H9 (cell line): ENCODE measurements at regions not wholly inside any gene's neighbourhood (a gene's known extent, or its start where the extent isn't known, plus 50 kb on each side); places are given as distances from the start of the nearest gene placed in this dataset.

ENCODE experiments used
- DNase-seq: peaks from one replicate; pipeline ENCODE4 v3.0.0-alpha.2; 2017
- H2AFZ ChIP-seq: one replicate; pipeline ENCODE4 v1.6.1; 2013; ENCODE audit warnings: mild to moderate bottlenecking, low read length, control low read depth, moderate library complexity
- H2AK5ac ChIP-seq: 2 replicates; pipeline ENCODE4 v1.6.1; 2013; ENCODE audit warnings: low read length, control low read depth, mixed read lengths; ENCODE audit not compliant: insufficient read length
- H2BK120ac ChIP-seq: one replicate; pipeline ENCODE4 v1.6.1; 2013; ENCODE audit warnings: low read depth, mild to moderate bottlenecking, low read length, control low read depth, inconsistent platforms; ENCODE audit not compliant: poor library complexity, severe bottlenecking
- H2BK12ac ChIP-seq: 2 replicates; pipeline ENCODE4 v1.6.1; 2013; ENCODE audit warnings: low read length, control low read depth, mixed read lengths, low read depth; ENCODE audit not compliant: insufficient read length
- H2BK15ac ChIP-seq: 2 replicates; pipeline ENCODE4 v1.6.1; 2013; ENCODE audit warnings: low read depth, low read length, control low read depth
- H2BK20ac ChIP-seq: one replicate; pipeline ENCODE4 v1.6.1; 2013; ENCODE audit warnings: low read depth, mild to moderate bottlenecking, low read length, control low read depth, inconsistent platforms; ENCODE audit not compliant: poor library complexity, severe bottlenecking
- H2BK5ac ChIP-seq: 2 replicates; pipeline ENCODE4 v1.6.1; 2013; ENCODE audit warnings: low read length, control low read depth, mixed read lengths; ENCODE audit not compliant: insufficient read length
- H3K14ac ChIP-seq: 2 replicates; pipeline ENCODE4 v1.6.1; 2013; ENCODE audit warnings: low read length, control low read depth; ENCODE audit not compliant: insufficient read depth
- H3K18ac ChIP-seq: 2 replicates; pipeline ENCODE4 v1.6.1; 2013; ENCODE audit warnings: low read depth, mild to moderate bottlenecking, mixed read lengths, low read length, control low read depth; ENCODE audit not compliant: insufficient read length
- H3K23ac ChIP-seq: 2 replicates; pipeline ENCODE4 v1.6.1; 2013; ENCODE audit warnings: low read length, control low read depth, mixed read lengths, low read depth; ENCODE audit not compliant: insufficient read length
- H3K23me2 ChIP-seq: 2 replicates; pipeline ENCODE4 v1.6.1; 2013; ENCODE audit warnings: low read depth, mild to moderate bottlenecking, mixed read lengths, low read length, control low read depth; ENCODE audit not compliant: insufficient read length, poor library complexity, severe bottlenecking
- H3K27ac ChIP-seq: 2 replicates; pipeline ENCODE4 v1.5.1; 2013; ENCODE audit warnings: low read length, control low read depth, mixed read lengths, low read depth; ENCODE audit not compliant: insufficient read length
- H3K27me3 ChIP-seq: 2 replicates; pipeline ENCODE4 v1.6.1; 2013; ENCODE audit warnings: low read length, control low read depth, inconsistent platforms; ENCODE audit not compliant: insufficient read depth
- H3K4ac ChIP-seq: 2 replicates; pipeline ENCODE4 v1.6.1; 2013; ENCODE audit warnings: low read depth, mild to moderate bottlenecking, control low read depth, inconsistent platforms, low read length, moderate library complexity
- H3K4me1 ChIP-seq: 2 replicates; pipeline ENCODE4 v1.6.1; 2013; ENCODE audit warnings: low read length, control low read depth, inconsistent platforms; ENCODE audit not compliant: insufficient read depth
- H3K4me2 ChIP-seq: 2 replicates; pipeline ENCODE4 v1.6.1; 2013; ENCODE audit warnings: low read length, control low read depth, mixed read lengths; ENCODE audit not compliant: insufficient read length, insufficient read depth
- H3K56ac ChIP-seq: 2 replicates; pipeline ENCODE4 v1.6.1; 2013; ENCODE audit warnings: low read depth, mild to moderate bottlenecking, mixed read lengths, low read length, control low read depth; ENCODE audit not compliant: insufficient read length
- H3K79me1 ChIP-seq: 2 replicates; pipeline ENCODE4 v1.6.1; 2013; ENCODE audit warnings: low read depth, mild to moderate bottlenecking, moderate library complexity, low read length, control low read depth, inconsistent platforms; ENCODE audit not compliant: insufficient read depth, poor library complexity, severe bottlenecking
- H3K79me2 ChIP-seq: 2 replicates; pipeline ENCODE4 v1.6.1; 2013; ENCODE audit warnings: low read length, control low read depth, inconsistent platforms; ENCODE audit not compliant: insufficient read depth
- H3K9ac ChIP-seq: 2 replicates; pipeline ENCODE4 v1.6.1; 2013; ENCODE audit warnings: low read length, control low read depth, mixed read lengths; ENCODE audit not compliant: insufficient read length; ENCODE audit errors: extremely low read depth
- H3K9me3 ChIP-seq: one replicate; pipeline ENCODE4 v1.6.1; 2013; ENCODE audit warnings: low read depth, low read length, inconsistent platforms; ENCODE audit not compliant: control insufficient read depth
- H3T11ph ChIP-seq: one replicate; pipeline ENCODE4 v1.6.1; 2013; ENCODE audit warnings: mild to moderate bottlenecking, low read length, control low read depth, inconsistent platforms
- H4K20me1 ChIP-seq: one replicate; pipeline ENCODE4 v1.6.1; 2013; ENCODE audit not compliant: control insufficient read depth, insufficient read length, insufficient read depth
- H4K5ac ChIP-seq: 2 replicates; pipeline ENCODE4 v1.6.1; 2013; ENCODE audit warnings: low read depth, mild to moderate bottlenecking, mixed read lengths, low read length, control low read depth; ENCODE audit not compliant: insufficient read length
- H4K8ac ChIP-seq: replicated peaks from 2 replicates; pipeline ENCODE4 v1.6.1; 2013; ENCODE audit warnings: low read length, control low read depth, mixed read lengths, low read depth; ENCODE audit not compliant: insufficient read length
- H4K91ac ChIP-seq: 2 replicates; pipeline ENCODE4 v1.6.1; 2013; ENCODE audit warnings: low read depth, mild to moderate bottlenecking, moderate library complexity, mixed read lengths, low read length, control low read depth; ENCODE audit not compliant: insufficient read length
- H3K27ac Mint-ChIP-seq, 3 experiments: 2 replicates in 2 of 3; 3 replicates in 1 of 3; pipeline ENCODE4 v1.8.0; 2020 to 2021; ENCODE audit warnings: mixed read lengths in 3 of 3, mild to moderate bottlenecking in 1 of 3, moderate library complexity in 1 of 3
- H3K27me3 Mint-ChIP-seq: 2 replicates; pipeline ENCODE4 v1.8.0; 2021; ENCODE audit warnings: low read depth, mild to moderate bottlenecking, moderate library complexity, mixed read lengths
- H3K36me3 Mint-ChIP-seq, 3 experiments: 2 replicates in 2 of 3; 3 replicates in 1 of 3; pipeline ENCODE4 v1.8.0; 2020 to 2021; ENCODE audit warnings: low read depth in 3 of 3, mixed read lengths in 3 of 3; ENCODE audit not compliant: insufficient read depth in 1 of 3
- H3K4me1 Mint-ChIP-seq, 2 experiments: 2 replicates each; pipeline ENCODE4 v1.8.0; 2020; ENCODE audit warnings: mixed read lengths in 2 of 2
- H3K4me3 Mint-ChIP-seq, 2 experiments: 2 replicates in 1 of 2; 3 replicates in 1 of 2; pipeline ENCODE4 v1.8.0; 2020 to 2021; ENCODE audit warnings: mild to moderate bottlenecking in 2 of 2, mixed read lengths in 2 of 2, moderate library complexity in 1 of 2
- H3K9me3 Mint-ChIP-seq, 2 experiments: 2 replicates in 1 of 2; 3 replicates in 1 of 2; pipeline ENCODE4 v1.8.0; 2020; ENCODE audit warnings: mild to moderate bottlenecking in 2 of 2, mixed read lengths in 2 of 2, moderate library complexity in 1 of 2
- WGBS: extraction: QIAGEN DNeasy Blood & Tissue Kit; methylation state at CpG from one replicate; pipeline ENCODE4 v1.1.7; 2013; ENCODE audit warnings: missing lambda C conversion rate, low lambda C conversion rate, mixed read lengths; ENCODE audit not compliant: insufficient read length; ENCODE audit errors: extremely low coverage; 5-methylcytosine and 5-hydroxymethylcytosine counted together
- TF ChIP-seq, protein P1 (sequence below): fragments of 200-600 bp; sonication (generic); conservative IDR thresholded peaks from 3 replicates; pipeline ENCODE4 v1.8.0; 2021; ENCODE audit warnings: antibody characterized with exemption, mild to moderate bottlenecking

DNA sequence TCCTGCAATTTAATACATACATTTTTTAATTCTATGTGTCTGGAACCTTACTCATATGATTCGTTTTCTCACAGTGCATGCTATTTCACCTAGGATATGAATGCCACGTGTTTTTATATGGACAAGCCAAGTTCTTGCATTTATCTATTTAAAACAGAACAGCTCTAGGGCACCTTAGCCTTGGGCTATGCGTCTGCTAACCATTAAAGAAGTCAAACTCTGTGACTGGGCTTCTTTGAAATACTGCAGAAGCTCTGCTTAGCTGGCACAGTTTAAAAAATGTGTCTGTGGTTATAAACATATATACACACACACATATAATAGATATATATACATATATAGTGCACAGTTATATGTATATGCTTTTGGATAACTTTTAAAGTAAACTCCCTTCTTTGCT, 890.8 kb upstream of the KLHL29 start:
- H4K20me1 ChIP-seq = no peaks in the 10 kb centered on the region
- no peak for DNase-seq
- no peaks in the 10 kb centered on the region for H3K79me2 ChIP-seq
- H3T11ph ChIP-seq = no peak overlapping the region
- no peak overlapping the region for H2AFZ ChIP-seq
- H3K9ac ChIP-seq = no peak overlapping the region
- no peaks in the 10 kb centered on the region for H3K4me1 ChIP-seq
- H3K56ac ChIP-seq = no peak overlapping the region
- H3K79me1 ChIP-seq = no peaks in the 10 kb centered on the region
- WGBS = no CpG with 5 or more reads among the region's 3 CpGs
- H3K23me2 ChIP-seq = no peaks in the 10 kb centered on the region
- H3K23ac ChIP-seq = no peak overlapping the region
- no peak overlapping the region for H2BK20ac ChIP-seq
- no peak overlapping the region for H2BK120ac ChIP-seq
- no peak overlapping the region for H3K4me2 ChIP-seq
- no peak overlapping the region for H3K27ac Mint-ChIP-seq
- H3K4me3 Mint-ChIP-seq = no peak overlapping the region
- no peak overlapping the region for H4K5ac ChIP-seq
- H2BK12ac ChIP-seq = no peak overlapping the region
- H4K8ac ChIP-seq = no peak overlapping the region
- H3K27ac ChIP-seq = no peak overlapping the region
- no peaks in the 10 kb centered on the region for H3K27me3 ChIP-seq
- H3K14ac ChIP-seq = no peak overlapping the region
- no peak overlapping the region for H2BK5ac ChIP-seq
- TF ChIP-seq, protein P1, sequence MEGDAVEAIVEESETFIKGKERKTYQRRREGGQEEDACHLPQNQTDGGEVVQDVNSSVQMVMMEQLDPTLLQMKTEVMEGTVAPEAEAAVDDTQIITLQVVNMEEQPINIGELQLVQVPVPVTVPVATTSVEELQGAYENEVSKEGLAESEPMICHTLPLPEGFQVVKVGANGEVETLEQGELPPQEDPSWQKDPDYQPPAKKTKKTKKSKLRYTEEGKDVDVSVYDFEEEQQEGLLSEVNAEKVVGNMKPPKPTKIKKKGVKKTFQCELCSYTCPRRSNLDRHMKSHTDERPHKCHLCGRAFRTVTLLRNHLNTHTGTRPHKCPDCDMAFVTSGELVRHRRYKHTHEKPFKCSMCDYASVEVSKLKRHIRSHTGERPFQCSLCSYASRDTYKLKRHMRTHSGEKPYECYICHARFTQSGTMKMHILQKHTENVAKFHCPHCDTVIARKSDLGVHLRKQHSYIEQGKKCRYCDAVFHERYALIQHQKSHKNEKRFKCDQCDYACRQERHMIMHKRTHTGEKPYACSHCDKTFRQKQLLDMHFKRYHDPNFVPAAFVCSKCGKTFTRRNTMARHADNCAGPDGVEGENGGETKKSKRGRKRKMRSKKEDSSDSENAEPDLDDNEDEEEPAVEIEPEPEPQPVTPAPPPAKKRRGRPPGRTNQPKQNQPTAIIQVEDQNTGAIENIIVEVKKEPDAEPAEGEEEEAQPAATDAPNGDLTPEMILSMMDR = no peak
- no peak overlapping the region for H3K4ac ChIP-seq
- no peaks in the 10 kb centered on the region for H3K27me3 Mint-ChIP-seq
- H2AK5ac ChIP-seq = no peak overlapping the region
- peaks cover 0 to 9% (median 0%) of the 10 kb centered on the region in 3 experiments; a peak in 2 of 7 replicates for H3K36me3 Mint-ChIP-seq
- H3K4me1 Mint-ChIP-seq = peaks cover 3 to 5% of the 10 kb centered on the region in 2 experiments; a peak in 2 of 4 replicates
- no peak overlapping the region for H3K18ac ChIP-seq
- no peak overlapping the region for H2BK15ac ChIP-seq
- no peaks in the 10 kb centered on the region for H3K9me3 ChIP-seq
- H4K91ac ChIP-seq = no peak overlapping the region
- peaks cover 5 to 9% of the 10 kb centered on the region in 2 experiments; a peak in 3 of 5 replicates for H3K9me3 Mint-ChIP-seq
